ENCODE measurements at regions not wholly inside any gene's neighbourhood (a gene's known extent, or its start where the extent isn't known, plus 50 kb on each side); places are given as distances from the start of the nearest gene placed in this dataset.

DNA sequence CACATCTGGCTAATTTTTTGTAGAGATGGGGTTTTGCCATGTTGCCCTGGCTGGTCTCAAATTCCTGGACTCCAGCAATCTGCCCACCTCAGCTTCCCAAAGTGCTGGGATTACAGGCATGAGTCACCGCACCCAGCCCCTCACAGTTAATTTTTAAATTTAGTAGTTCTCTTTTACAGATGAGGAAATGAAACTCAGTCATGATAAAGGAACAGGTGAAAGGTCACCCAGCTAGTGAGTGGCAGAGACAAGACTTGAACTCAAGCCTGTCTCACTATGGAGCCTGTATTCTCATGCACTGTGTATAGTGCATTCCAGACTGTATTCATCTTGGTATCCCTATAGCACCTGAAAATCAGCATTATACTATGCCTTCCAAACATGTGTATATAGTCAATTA, 77.1 kb upstream of the WSB1 start:
- no peaks in the 10 kb centered on the region for H3K27me3 ChIP-seq (ENCODE audit: control insufficient read depth in 2 of 2, insufficient read depth in 2 of 2, low read length in 2 of 2)
- no peak overlapping the region for H3K4me2 ChIP-seq (ENCODE audit: insufficient read depth, low read length)
- POLR2A ChIA-PET: interaction anchor here (0.6 to 1.1 kb wide), 2 partner anchors 20 to 80 kb away, joined by 3 read pairs; no protein-coding TSS in a partner anchor
- H3K4me3 ChIP-seq: no peak overlapping the region
- H4K20me1 ChIP-seq (replicated peaks; ENCODE audit: control insufficient read depth, insufficient read depth, low read length): no peaks in the 10 kb centered on the region
- CTCF ChIA-PET (ENCODE audit: low intra/inter-chr PET ratio): no interaction called here
- in situ Hi-C loops (cut with MboI) (no loop called here), intact Hi-C loops (cut with micrococcal nuclease) (no loop called here)
- no TSS peak for BruUV-seq (replicated peaks)
- 33% methylated on average over 1 of the region's 1 CpG for WGBS (ENCODE audit: insufficient coverage, low coverage, missing lambda C conversion rate)
- no peak overlapping the region for H3K27ac ChIP-seq (ENCODE audit: extremely low read depth, low read depth, low read length)
- no peak for DNase-seq (ENCODE audit: extremely low read depth in 1 of 4, low spot score in 3 of 4)
- H3K79me2 ChIP-seq (ENCODE audit: control insufficient read depth, insufficient read depth, low read length): no peaks in the 10 kb centered on the region
- no peaks in the 10 kb centered on the region; the same call in 1 of the 2 replicates for H3K9me3 ChIP-seq (replicated peaks; ENCODE audit: control insufficient read depth, insufficient read depth, low read depth, low read length)
- H3K9me1 ChIP-seq (ENCODE audit: control insufficient read depth, insufficient read depth, low read length): no peaks in the 10 kb centered on the region
- no peak overlapping the region for H3K9ac ChIP-seq (ENCODE audit: insufficient read depth in 1 of 2, low read depth in 2 of 2, low read length in 2 of 2)
- H3K4me1 ChIP-seq (replicated peaks in 1 of 2; ENCODE audit: control insufficient read depth in 2 of 2, insufficient read depth in 2 of 2, low read length in 2 of 2): no peaks in the 10 kb centered on the region
- H3K36me3 ChIP-seq (ENCODE audit: control insufficient read depth, insufficient read depth, low read length): no peaks in the 10 kb centered on the region
- no peak for FAIRE-seq
- no peak overlapping the region for H2AFZ ChIP-seq (ENCODE audit: low read depth, low read length)
- TF ChIP-seq ZNF518B (CRISPR knock-in tag; IDR thresholded peaks at IDR 0.05) (no peak), ATF1 (CRISPR knock-in tag; IDR thresholded peaks at IDR 0.05) (no peak), ATF1 (tag; IDR thresholded peaks at IDR 0.05) (no peak), RAD51 (IDR thresholded peaks at IDR 0.05; ENCODE audit: borderline replicate concordance, low read depth) (no peak)
- ATAC-seq: no peak

Data from K562 (cell line).